GM12873 (cell line): ENCODE measurements at regions not wholly inside any gene's neighbourhood (a gene's known extent, or its start where the extent isn't known, plus 50 kb on each side); places are given as distances from the start of the nearest gene placed in this dataset.

Experiments
- TF ChIP-seq, protein P1 (sequence below): IDR thresholded peaks from 2 replicates; pipeline ENCODE4 v1.5.1; 2012; ENCODE audit warnings: low read depth, mild to moderate bottlenecking, moderate library complexity, low read length, control low read depth; ENCODE audit not compliant: insufficient read depth; ENCODE audit errors: missing control alignments

DNA sequence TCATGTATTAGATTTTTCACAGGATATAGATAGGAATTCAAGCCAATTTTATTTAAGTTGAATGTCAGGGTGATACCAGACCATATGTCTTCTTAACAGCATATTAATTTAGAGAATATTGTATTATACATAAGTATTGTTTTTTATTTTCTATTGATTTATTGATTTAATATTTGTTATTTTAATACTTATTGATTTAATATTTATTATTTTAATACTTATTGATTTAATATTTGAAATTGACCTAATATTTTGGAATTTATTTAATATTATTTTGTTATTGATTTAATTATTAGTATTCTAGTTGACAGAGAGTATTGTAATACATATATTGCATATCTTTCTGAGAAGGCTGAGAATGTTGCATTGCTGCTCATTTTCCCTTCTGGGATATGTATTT, 1411.8 kb upstream of the ACO1 start:
- TF ChIP-seq, protein P1, sequence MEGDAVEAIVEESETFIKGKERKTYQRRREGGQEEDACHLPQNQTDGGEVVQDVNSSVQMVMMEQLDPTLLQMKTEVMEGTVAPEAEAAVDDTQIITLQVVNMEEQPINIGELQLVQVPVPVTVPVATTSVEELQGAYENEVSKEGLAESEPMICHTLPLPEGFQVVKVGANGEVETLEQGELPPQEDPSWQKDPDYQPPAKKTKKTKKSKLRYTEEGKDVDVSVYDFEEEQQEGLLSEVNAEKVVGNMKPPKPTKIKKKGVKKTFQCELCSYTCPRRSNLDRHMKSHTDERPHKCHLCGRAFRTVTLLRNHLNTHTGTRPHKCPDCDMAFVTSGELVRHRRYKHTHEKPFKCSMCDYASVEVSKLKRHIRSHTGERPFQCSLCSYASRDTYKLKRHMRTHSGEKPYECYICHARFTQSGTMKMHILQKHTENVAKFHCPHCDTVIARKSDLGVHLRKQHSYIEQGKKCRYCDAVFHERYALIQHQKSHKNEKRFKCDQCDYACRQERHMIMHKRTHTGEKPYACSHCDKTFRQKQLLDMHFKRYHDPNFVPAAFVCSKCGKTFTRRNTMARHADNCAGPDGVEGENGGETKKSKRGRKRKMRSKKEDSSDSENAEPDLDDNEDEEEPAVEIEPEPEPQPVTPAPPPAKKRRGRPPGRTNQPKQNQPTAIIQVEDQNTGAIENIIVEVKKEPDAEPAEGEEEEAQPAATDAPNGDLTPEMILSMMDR: no peak

DNA sequence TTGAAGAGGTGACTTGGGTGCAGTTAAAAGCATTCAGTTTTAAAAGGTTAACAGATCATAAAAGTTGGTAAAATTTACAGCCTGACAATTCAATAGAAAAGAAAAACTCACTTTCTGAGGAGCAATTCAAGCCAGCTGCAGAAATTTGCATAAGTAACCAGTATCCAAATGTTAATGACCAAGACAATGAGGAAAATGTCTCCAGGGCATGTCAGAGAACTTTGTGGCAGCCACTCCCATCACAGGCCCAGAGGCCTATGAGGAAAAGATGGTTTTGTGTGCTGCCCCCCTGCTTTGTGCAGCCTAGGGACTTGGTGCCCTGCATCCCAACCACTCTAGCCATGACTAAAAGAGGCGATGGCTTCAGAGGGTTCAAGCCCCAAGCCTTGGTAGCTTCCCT, 1406.5 kb upstream of the ACO1 start:
- TF ChIP-seq, protein P1: no peak

DNA sequence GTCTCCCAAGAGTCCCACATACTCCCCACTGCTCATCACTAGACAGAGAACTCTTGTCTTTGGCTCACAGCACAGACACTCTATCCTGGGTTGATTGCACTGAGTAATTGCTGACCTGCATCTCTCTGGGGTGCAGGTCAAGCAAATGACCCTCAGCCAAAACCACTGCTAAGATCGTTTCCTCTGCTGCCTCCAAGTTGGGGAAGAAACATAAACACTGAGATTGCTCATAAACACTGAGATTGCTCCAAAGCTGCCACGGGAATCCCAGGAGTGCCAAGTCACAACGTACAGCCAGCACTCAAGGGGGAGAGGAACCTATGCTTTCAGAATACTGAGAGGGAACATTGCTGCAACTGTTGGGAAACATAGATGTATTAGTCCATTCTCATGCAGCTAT, 1402.1 kb upstream of the ACO1 start:
- TF ChIP-seq, protein P1: no peak

DNA sequence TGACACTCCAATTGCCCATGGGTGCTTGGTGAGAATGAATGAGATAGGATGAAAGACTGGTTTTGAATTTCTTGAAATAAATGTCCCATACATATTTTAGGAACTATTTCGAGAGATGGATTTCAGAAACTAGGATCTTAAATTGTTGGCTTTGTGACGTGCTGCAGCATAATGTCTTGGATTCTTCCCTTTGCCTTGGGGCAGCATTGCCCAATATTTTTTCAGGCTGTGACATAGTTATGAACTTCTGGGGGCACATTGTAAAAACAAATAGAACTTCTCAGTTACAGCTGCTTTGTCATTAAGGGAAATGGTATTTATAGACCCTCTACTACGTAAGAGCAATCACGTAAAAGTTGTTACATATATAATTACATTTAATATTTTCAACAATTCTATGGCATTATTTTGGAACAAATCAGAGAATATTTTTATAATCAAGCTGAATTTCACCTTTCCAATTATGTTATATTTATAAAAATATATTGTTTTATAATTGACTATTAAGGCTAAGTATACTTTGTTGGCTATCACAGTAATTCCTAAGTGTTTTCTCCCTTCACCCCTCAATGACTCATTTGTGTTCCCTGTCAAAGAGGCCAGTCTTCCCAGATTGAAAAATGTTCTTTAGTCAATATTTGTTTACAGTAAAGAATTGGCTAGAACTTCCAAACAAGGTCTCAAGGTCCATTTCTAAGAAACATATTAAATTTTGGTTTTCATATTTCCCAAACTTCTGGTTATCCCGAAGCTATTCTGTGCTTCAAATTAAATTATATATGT, 1388.3 kb upstream of the ACO1 start:
- TF ChIP-seq, protein P1: no peak

DNA sequence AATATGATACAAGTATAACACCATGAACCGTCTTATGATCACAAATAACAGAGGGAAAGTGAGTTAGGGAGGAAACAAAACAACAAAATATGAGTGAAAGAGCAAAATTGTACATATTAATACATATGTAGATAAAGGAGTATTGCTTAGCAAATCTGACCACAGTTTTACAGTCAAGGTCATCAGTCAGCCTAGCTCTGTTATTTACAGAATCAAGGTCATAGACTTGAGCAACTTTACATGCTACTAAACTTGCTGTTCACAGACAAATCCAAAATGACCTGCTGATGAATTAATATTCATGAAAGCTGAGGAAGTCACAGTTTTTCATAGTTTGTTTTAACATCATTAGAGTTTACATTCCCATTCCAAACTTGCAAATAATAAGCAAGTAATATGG, 1387.7 kb upstream of the ACO1 start:
- TF ChIP-seq, protein P1: no peak

DNA sequence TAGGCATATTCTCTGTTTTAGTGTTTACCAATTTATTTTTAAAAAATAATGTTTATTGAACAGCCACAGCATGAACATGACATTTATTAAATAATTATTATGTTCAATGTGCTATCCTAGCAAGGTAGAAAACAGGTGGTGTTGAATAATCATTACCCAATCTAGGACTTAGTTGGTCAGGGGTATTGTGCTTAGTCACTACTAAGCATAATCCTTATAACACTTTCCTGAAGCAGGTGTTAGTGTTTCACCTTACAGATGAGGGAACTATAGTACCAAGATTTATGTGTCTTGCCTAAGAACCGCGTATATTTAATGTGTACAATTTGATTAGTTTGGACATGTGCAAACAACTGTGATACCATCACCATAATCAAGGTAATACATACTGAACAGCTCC, 1387.2 kb upstream of the ACO1 start:
- TF ChIP-seq, protein P1: no peak

DNA sequence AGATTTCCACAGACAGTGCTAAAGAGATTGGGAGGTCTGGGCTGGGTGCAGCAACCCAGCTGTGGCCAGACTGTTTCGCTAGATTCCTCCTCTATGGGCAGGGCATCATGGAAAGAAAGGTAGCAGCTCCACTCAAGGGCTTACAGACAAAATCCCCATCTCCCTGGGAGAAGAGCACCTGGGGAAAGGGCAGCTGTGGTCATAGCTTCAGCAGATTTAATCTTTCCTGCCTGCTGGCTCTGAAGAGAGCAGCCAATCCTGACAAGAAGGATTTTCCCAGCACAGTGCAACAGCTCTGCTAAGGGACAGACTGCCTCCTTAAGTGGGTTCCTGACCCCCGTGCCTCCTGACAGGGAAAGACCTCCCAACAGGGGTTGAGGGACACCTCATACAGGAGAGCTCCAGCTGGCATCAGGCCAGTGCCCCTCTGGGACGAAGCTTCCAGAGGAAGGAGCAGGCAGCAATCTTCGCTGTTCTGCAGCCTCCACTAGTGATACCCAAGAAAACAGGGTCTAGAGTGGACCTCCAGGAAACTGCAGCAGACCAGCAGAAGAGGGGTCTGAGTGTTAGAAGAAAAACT, 1379.3 kb upstream of the ACO1 start:
- TF ChIP-seq, protein P1: no peak
